Endothelial cell of umbilical vein (primary cell): ENCODE measurements at regions not wholly inside any gene's neighbourhood (a gene's known extent, or its start where the extent isn't known, plus 50 kb on each side); places are given as distances from the start of the nearest gene placed in this dataset.

ENCODE experiments used
- BruUV-seq: library from RNA; stranded (reverse); fragments of 400-500 nt; replicated peaks from 2 replicates; lab custom pipeline; 2021; lab: Mats Ljungman, UMichigan
- CTCF ChIA-PET: fragments of 300-600, 350-600 bp; sonication (Branson Sonifier 250); formaldehyde crosslinking; loops from one replicate; lab custom pipeline; 2021; ENCODE audit warnings: antibody characterized with exemption, inconsistent platforms; lab: Charles Lee
- POLR2A ChIA-PET: fragments of 300-600, 350-600 bp; sonication (Branson Sonifier 250); formaldehyde crosslinking; loops from one replicate; lab custom pipeline; 2021; ENCODE audit warnings: antibody characterized with exemption, inconsistent platforms; lab: Charles Lee
- DNase-seq: peaks from one replicate; pipeline ENCODE4 v3.0.0-alpha.2; 2011; ENCODE audit warnings: low read depth, low spot score
- FAIRE-seq: peaks from 2 replicates; lab custom pipeline; 2011; peaks lifted over from hg19 to GRCh38; lab: Jason Lieb, UNC
- H2AFZ ChIP-seq: 2 replicates; pipeline ENCODE4 v1.6.0; 2012; ENCODE audit warnings: low read depth, low read length, control low read depth, inconsistent platforms
- H3K27ac ChIP-seq: 2 replicates; pipeline ENCODE4 v1.5.1; 2011; ENCODE audit warnings: low read depth, mild to moderate bottlenecking, control low read depth, low read length, moderate library complexity; ENCODE audit not compliant: insufficient read depth
- H3K27me3 ChIP-seq, 2 experiments: 2 replicates each; pipeline versions ENCODE4 v1.6.0 to v1.6.1; 2011; ENCODE audit warnings: low read length in 2 of 2, mixed read lengths in 1 of 2; ENCODE audit not compliant: control insufficient read depth in 2 of 2, insufficient read depth in 2 of 2
- H3K36me3 ChIP-seq, 2 experiments: 2 replicates in 1 of 2; 3 replicates in 1 of 2; pipeline ENCODE4 v1.5.1; 2011; ENCODE audit warnings: low read length in 2 of 2, mild to moderate bottlenecking in 1 of 2, moderate library complexity in 1 of 2; ENCODE audit not compliant: control insufficient read depth in 2 of 2, insufficient read depth in 2 of 2; ENCODE audit errors: extremely low read depth in 1 of 2
- H3K4me1 ChIP-seq: 3 replicates; pipeline ENCODE4 v1.5.1; 2011; ENCODE audit warnings: mild to moderate bottlenecking, low read length; ENCODE audit not compliant: control insufficient read depth, insufficient read depth; ENCODE audit errors: extremely low read depth
- H3K4me2 ChIP-seq: 2 replicates; pipeline ENCODE4 v1.6.1; 2011; ENCODE audit warnings: low read length, control low read depth, mixed read lengths; ENCODE audit not compliant: insufficient read depth
- H3K4me3 ChIP-seq, 3 experiments: fragments of 200-600 bp in 1 of 3; sonication (generic), shearing (Covaris generic) in 1 of 3; replicated peaks in 1 of 3; 2 replicates each; pipeline ENCODE4 v1.5.1; 2011 to 2016; ENCODE audit warnings: control low read depth in 3 of 3, low read length in 3 of 3, mild to moderate bottlenecking in 2 of 3, inconsistent platforms in 1 of 3, low read depth in 1 of 3, moderate library complexity in 1 of 3; ENCODE audit not compliant: insufficient read depth in 1 of 3
- H3K79me2 ChIP-seq: 2 replicates; pipeline ENCODE4 v1.6.0; 2012; ENCODE audit warnings: low read length, inconsistent platforms; ENCODE audit not compliant: control insufficient read depth, insufficient read depth
- H3K9ac ChIP-seq: replicated peaks from 2 replicates; pipeline ENCODE3; 2011; ENCODE audit warnings: low read length, control low read depth; ENCODE audit not compliant: insufficient read depth; ENCODE audit errors: extremely low read depth
- H3K9me1 ChIP-seq: replicated peaks from 3 replicates; pipeline ENCODE4 v1.6.0; 2011; ENCODE audit warnings: mild to moderate bottlenecking, low read length; ENCODE audit not compliant: control insufficient read depth, insufficient read depth; ENCODE audit errors: extremely low read depth
- H3K9me3 ChIP-seq: replicated peaks from 2 replicates; pipeline ENCODE4 v1.5.1; 2012; ENCODE audit warnings: low read length, inconsistent platforms; ENCODE audit not compliant: control insufficient read depth, insufficient read depth
- H4K20me1 ChIP-seq: replicated peaks from 2 replicates; pipeline ENCODE3; 2011; ENCODE audit warnings: mild to moderate bottlenecking, low read length; ENCODE audit not compliant: control insufficient read depth, insufficient read depth; ENCODE audit errors: extremely low read depth
- EZH2 ChIP-seq: IDR thresholded peaks from 2 replicates; pipeline ENCODE4 v1.6.1; 2012; ENCODE audit warnings: borderline replicate concordance, low read depth, mild to moderate bottlenecking, moderate library complexity, low read length, inconsistent platforms; ENCODE audit not compliant: severe bottlenecking
- FOS ChIP-seq: IDR thresholded peaks from 2 replicates; pipeline ENCODE4 v1.6.1; 2011; ENCODE audit warnings: mild to moderate bottlenecking, low read length, moderate library complexity, borderline replicate concordance; ENCODE audit not compliant: insufficient read depth
- GATA2 ChIP-seq: IDR thresholded peaks from 2 replicates; pipeline ENCODE4 v1.7.0; 2011; ENCODE audit warnings: low read depth, mild to moderate bottlenecking, moderate library complexity, mixed read lengths, low read length; ENCODE audit not compliant: insufficient read length, insufficient read depth
- JUN ChIP-seq: IDR thresholded peaks from 2 replicates; pipeline ENCODE4 v1.6.1; 2011; ENCODE audit warnings: borderline replicate concordance, low read depth; ENCODE audit not compliant: insufficient read length, insufficient read depth
- MYC ChIP-seq: IDR thresholded peaks from one replicate; pipeline ENCODE4 v1.6.1; 2011; ENCODE audit warnings: mild to moderate bottlenecking, low read depth, low read length
- POLR2A ChIP-seq: IDR thresholded peaks from 2 replicates; pipeline ENCODE4 v1.6.1; 2012; ENCODE audit warnings: low read depth, mild to moderate bottlenecking, control low read depth, low read length
- POLR2AphosphoS5 ChIP-seq: IDR thresholded peaks from 2 replicates; pipeline ENCODE4 v1.6.1; 2012; ENCODE audit warnings: low read depth, mild to moderate bottlenecking, control low read depth, low read length, moderate library complexity; ENCODE audit not compliant: insufficient read depth
- dilution Hi-C: fragments of 300-500 bp; cut with MboI; formaldehyde crosslinking; loops from one replicate; pipeline ENCODE4 v1.15.0; 2019; ENCODE audit warnings: low sequenced_read_pairs; ENCODE audit not compliant: extremely low pct_ligation_motif_present
- intact Hi-C: fragments of 100-400 bp; cut with micrococcal nuclease; formaldehyde crosslinking; loops from one replicate; pipeline ENCODE4 v1.10.0; 2022
- TF ChIP-seq, protein P1 (sequence below): IDR thresholded peaks from 2 replicates; pipeline ENCODE4 v1.6.1; 2011; ENCODE audit not compliant: insufficient read depth, insufficient read length
- TF ChIP-seq, protein P2 (sequence below), 2 donors: IDR thresholded peaks; 1 replicate in 1 of 2; 2 replicates in 1 of 2; pipeline ENCODE4 v1.5.1; 2011; ENCODE audit warnings: low read length in 2 of 2, mild to moderate bottlenecking in 2 of 2, moderate library complexity in 2 of 2, control low read depth in 1 of 2, inconsistent platforms in 1 of 2, low read depth in 1 of 2; ENCODE audit not compliant: insufficient read depth in 1 of 2; ENCODE audit errors: extremely low read depth in 1 of 2

DNA sequence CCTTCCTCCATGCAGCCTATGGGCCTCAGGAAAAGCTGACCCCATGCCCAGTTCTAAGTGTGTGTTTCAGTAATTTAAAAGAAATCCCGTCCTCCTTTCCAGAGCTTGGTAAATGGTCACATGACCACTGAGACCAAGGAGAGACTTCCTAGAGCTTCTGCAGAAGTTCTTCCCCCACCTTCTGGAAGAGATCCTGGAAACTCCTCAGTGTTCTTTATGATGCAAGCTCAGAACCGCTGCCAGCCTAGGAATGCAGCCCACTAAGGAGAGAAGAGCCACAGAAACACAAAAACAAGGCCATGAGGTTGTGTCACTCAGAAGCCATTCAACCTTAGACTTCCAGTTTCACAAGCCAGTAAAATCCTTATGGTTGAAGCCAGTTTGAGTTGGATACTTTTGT, 348.4 kb downstream of the TPBG start:
- ChIA-PET POLR2A (no interaction called here), CTCF (interaction anchor here (1.0 to 3.1 kb wide), 5 partner anchors 36 to 458 kb away, joined by 3 to 28 read pairs (median 3); no protein-coding TSS in a partner anchor)
- Histone ChIP-seq H3K79me2 (no peaks in the 10 kb centered on the region), H3K9ac (no peak overlapping the region), H3K36me3 (no peaks in the 10 kb centered on the region), H3K4me2 (no peak overlapping the region), H3K27me3 (no peaks in the 10 kb centered on the region), H3K9me1 (no peaks in the 10 kb centered on the region), H4K20me1 (no peaks in the 10 kb centered on the region), H3K27ac (no peak overlapping the region), H3K4me1 (no peaks in the 10 kb centered on the region), H2AFZ (no peak overlapping the region), H3K4me3 (no peak overlapping the region), H3K9me3 (no peaks in the 10 kb centered on the region)
- DNase-seq (no peak), FAIRE-seq (no peak)
- BruUV-seq = no TSS peak
- intact Hi-C loops = loop anchor here (2.0 kb wide), 1 partner anchor 441 kb away; no protein-coding TSS in a partner anchor
- TF ChIP-seq POLR2AphosphoS5 = no peak
- dilution Hi-C loops = no loop called here

DNA sequence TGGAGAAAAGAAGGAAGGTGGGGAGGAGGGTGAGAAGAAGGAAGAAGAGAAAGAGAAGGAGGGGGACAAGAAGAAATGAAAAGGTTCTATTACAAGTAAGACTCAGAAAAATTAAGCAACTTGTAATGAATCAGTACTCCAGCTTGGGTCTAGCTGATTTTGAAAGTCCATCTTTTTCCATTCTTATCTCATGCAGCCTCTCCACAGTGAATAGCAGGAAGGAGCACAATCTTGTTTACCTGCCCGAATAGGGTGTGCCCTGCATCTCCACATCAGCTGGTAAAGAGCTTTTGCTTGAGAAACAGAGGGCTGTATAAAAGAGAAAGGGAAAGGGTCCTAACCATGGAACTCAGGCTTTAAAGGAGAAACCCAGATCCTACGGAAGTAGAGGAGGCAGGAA, 348.8 kb downstream of the TPBG start:
- no peak overlapping the region for H3K4me2 ChIP-seq
- H3K79me2 ChIP-seq = no peaks in the 10 kb centered on the region
- no TSS peak for BruUV-seq
- no peak overlapping the region for H3K4me3 ChIP-seq
- TF ChIP-seq, protein P1, sequence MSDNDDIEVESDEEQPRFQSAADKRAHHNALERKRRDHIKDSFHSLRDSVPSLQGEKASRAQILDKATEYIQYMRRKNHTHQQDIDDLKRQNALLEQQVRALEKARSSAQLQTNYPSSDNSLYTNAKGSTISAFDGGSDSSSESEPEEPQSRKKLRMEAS = no peak
- TF ChIP-seq FOS (no peak), POLR2A (no peak), GATA2 (no peak), EZH2 (no peak), MYC (no peak), POLR2AphosphoS5 (no peak), JUN (no peak)
- TF ChIP-seq, protein P2, sequence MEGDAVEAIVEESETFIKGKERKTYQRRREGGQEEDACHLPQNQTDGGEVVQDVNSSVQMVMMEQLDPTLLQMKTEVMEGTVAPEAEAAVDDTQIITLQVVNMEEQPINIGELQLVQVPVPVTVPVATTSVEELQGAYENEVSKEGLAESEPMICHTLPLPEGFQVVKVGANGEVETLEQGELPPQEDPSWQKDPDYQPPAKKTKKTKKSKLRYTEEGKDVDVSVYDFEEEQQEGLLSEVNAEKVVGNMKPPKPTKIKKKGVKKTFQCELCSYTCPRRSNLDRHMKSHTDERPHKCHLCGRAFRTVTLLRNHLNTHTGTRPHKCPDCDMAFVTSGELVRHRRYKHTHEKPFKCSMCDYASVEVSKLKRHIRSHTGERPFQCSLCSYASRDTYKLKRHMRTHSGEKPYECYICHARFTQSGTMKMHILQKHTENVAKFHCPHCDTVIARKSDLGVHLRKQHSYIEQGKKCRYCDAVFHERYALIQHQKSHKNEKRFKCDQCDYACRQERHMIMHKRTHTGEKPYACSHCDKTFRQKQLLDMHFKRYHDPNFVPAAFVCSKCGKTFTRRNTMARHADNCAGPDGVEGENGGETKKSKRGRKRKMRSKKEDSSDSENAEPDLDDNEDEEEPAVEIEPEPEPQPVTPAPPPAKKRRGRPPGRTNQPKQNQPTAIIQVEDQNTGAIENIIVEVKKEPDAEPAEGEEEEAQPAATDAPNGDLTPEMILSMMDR (IDR thresholded peaks at IDR 0.05; ENCODE audit: extremely low read depth in 1 of 2, insufficient read depth in 1 of 2, low read depth in 1 of 2, low read length in 2 of 2) = no peak
- DNase-seq (no peak), FAIRE-seq (no peak)
- CTCF ChIA-PET = interaction anchor here (0.6 to 3.1 kb wide), 14 partner anchors 14 to 459 kb away, joined by 3 to 28 read pairs (median 4); no protein-coding TSS in a partner anchor
- H3K4me1 ChIP-seq = no peaks in the 10 kb centered on the region
- H3K27ac ChIP-seq = no peak overlapping the region
- H3K36me3 ChIP-seq = no peaks in the 10 kb centered on the region
- no peaks in the 10 kb centered on the region for H3K9me1 ChIP-seq
- no peaks in the 10 kb centered on the region for H3K27me3 ChIP-seq
- no peak overlapping the region for H2AFZ ChIP-seq
- no peaks in the 10 kb centered on the region for H4K20me1 ChIP-seq
- no peak overlapping the region for H3K9ac ChIP-seq
- intact Hi-C loops = loop anchor here (2.0 kb wide), 1 partner anchor 442 kb away; no protein-coding TSS in a partner anchor
- POLR2A ChIA-PET = no interaction called here
- dilution Hi-C loops = no loop called here
- no peaks in the 10 kb centered on the region for H3K9me3 ChIP-seq
